ENCODE measurements at regions not wholly inside any gene's neighbourhood (a gene's known extent, or its start where the extent isn't known, plus 50 kb on each side); places are given as distances from the start of the nearest gene placed in this dataset.

DNA sequence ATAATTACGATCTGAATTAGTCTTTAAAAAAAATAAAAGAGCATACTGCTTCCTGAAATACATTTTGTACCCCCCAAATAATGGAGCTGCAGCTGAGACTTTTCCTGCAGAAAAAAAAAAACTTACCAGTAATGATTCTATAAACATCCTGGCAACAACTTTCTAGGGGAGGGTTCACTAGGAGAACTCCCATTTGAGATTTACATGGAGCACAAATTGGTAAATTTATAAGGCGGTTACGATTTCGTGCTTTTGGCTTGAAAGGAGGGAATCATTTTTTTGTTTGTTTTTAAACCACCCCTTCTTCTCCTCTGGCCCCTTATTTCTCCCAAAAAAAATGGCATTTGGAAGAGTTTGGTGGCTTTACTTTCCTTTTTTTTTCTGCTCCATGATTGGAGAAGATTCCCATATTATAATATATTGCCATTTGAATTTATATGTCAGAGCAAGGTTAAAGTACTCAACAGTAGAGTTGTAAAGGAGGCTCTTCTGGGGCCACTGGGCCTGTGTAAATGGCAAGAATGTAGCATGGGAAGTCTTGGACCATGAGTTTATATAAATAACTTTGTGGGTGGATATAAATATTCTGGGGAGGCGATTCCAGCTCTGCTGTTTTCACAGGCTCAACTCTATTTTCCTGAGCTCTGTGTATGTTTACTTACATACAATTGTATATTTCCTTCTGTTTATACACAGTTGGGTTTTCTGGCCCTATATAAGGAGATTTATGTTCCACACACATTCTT, 159.9 kb downstream of the CSNK1G3 start:
- TF ChIP-seq EP300 (IDR thresholded peaks at IDR 0.05; ENCODE audit: borderline replicate concordance in 1 of 2, low read depth in 1 of 2, low read length in 1 of 2) = no peak
- no peak for TF ChIP-seq FOSL2 (IDR thresholded peaks at IDR 0.05; ENCODE audit: borderline replicate concordance, low read depth)
- TF ChIP-seq, protein P1, sequence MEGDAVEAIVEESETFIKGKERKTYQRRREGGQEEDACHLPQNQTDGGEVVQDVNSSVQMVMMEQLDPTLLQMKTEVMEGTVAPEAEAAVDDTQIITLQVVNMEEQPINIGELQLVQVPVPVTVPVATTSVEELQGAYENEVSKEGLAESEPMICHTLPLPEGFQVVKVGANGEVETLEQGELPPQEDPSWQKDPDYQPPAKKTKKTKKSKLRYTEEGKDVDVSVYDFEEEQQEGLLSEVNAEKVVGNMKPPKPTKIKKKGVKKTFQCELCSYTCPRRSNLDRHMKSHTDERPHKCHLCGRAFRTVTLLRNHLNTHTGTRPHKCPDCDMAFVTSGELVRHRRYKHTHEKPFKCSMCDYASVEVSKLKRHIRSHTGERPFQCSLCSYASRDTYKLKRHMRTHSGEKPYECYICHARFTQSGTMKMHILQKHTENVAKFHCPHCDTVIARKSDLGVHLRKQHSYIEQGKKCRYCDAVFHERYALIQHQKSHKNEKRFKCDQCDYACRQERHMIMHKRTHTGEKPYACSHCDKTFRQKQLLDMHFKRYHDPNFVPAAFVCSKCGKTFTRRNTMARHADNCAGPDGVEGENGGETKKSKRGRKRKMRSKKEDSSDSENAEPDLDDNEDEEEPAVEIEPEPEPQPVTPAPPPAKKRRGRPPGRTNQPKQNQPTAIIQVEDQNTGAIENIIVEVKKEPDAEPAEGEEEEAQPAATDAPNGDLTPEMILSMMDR (IDR thresholded peaks at IDR 0.05) = no peak
- TF ChIP-seq POLR2AphosphoS5 (IDR thresholded peaks at IDR 0.05; ENCODE audit: low read depth, low read length) = no peak
- no peak for TF ChIP-seq JUND (IDR thresholded peaks at IDR 0.05)
- TF ChIP-seq EZH2phosphoT487 (IDR thresholded peaks at IDR 0.05; ENCODE audit: borderline replicate concordance, low read depth) = no peak

Measured in SK-N-SH (cell line).